SK-N-SH (cell line): ENCODE measurements at regions not wholly inside any gene's neighbourhood (a gene's known extent, or its start where the extent isn't known, plus 50 kb on each side); places are given as distances from the start of the nearest gene placed in this dataset.

ENCODE experiments used
- CTCF ChIA-PET: fragments of 300-600, 350-600 bp; formaldehyde crosslinking; extraction: SDS; loops from one replicate; lab custom pipeline; 2021; lab: Yijun Ruan, JAX
- POLR2A ChIA-PET: fragments of 350-600 bp; sonication (Branson Sonifier 250); formaldehyde crosslinking; extraction: SDS; loops from one replicate; lab custom pipeline; 2020; ENCODE audit warnings: antibody characterized with exemption, inconsistent platforms; lab: Yijun Ruan, JAX
- DNase-seq: peaks from one replicate; pipeline ENCODE4 v3.0.0; 2012
- H2AFZ ChIP-seq: fragments of 200-600 bp; sonication (generic); 2 replicates; pipeline ENCODE4 v1.8.1; 2016; ENCODE audit warnings: antibody characterized with exemption, mild to moderate bottlenecking, low read depth
- H3F3A ChIP-seq: fragments of 200-600 bp; sonication (generic); replicated peaks from 2 replicates; pipeline ENCODE3; 2016; ENCODE audit warnings: antibody characterized with exemption, mild to moderate bottlenecking; ENCODE audit not compliant: insufficient read depth
- H3K27ac ChIP-seq, 2 experiments: fragments of 200-500 bp in 1 of 2; fragments of 200-600 bp in 1 of 2; sonication (Bioruptor generic) in 1 of 2; sonication (generic), shearing (Covaris generic) in 1 of 2; 2 replicates each; pipeline versions ENCODE4 v1.5.1 to v1.6.1; 2014 to 2016; ENCODE audit warnings: low read depth in 2 of 2, inconsistent platforms in 1 of 2, low read length in 1 of 2, mild to moderate bottlenecking in 1 of 2, mixed read lengths in 1 of 2
- H3K27me3 ChIP-seq: fragments of 200-600 bp; sonication (generic), shearing (Covaris generic); 2 replicates; pipeline ENCODE4 v1.6.1; 2016; ENCODE audit warnings: mixed run types; ENCODE audit not compliant: insufficient read depth
- H3K36me3 ChIP-seq, 2 experiments: fragments of 200-500 bp in 1 of 2; fragments of 200-600 bp in 1 of 2; sonication (Bioruptor generic) in 1 of 2; sonication (generic) in 1 of 2; replicated peaks in 1 of 2; 2 replicates each; pipeline versions ENCODE3 to v1.5.1; 2014 to 2016; ENCODE audit warnings: low read length in 1 of 2, mild to moderate bottlenecking in 1 of 2; ENCODE audit not compliant: insufficient read depth in 2 of 2, control insufficient read depth in 1 of 2
- H3K4me1 ChIP-seq, 2 experiments: fragments of 200-500 bp in 1 of 2; fragments of 200-600 bp in 1 of 2; sonication (Bioruptor generic) in 1 of 2; sonication (generic), shearing (Covaris generic) in 1 of 2; 2 replicates each; pipeline versions ENCODE4 v1.5.1 to v1.6.1; 2014 to 2016; ENCODE audit warnings: low read depth in 1 of 2, low read length in 1 of 2, mixed run types in 1 of 2; ENCODE audit not compliant: insufficient read depth in 2 of 2, control insufficient read depth in 1 of 2
- H3K4me2 ChIP-seq: fragments of 200-600 bp; sonication (generic), shearing (Covaris generic); 2 replicates; pipeline ENCODE4 v1.6.1; 2017; ENCODE audit warnings: mixed run types
- H3K4me3 ChIP-seq, 2 experiments: fragments of 200-500 bp in 1 of 2; fragments of 200-600 bp in 1 of 2; sonication (Bioruptor generic) in 1 of 2; sonication (generic), shearing (Covaris generic) in 1 of 2; 2 replicates each; pipeline versions ENCODE4 v1.5.1 to v1.8.1; 2014 to 2016; ENCODE audit warnings: low read depth in 2 of 2, inconsistent platforms in 1 of 2, low read length in 1 of 2, mild to moderate bottlenecking in 1 of 2, mixed read lengths in 1 of 2, moderate library complexity in 1 of 2
- H3K79me2 ChIP-seq: fragments of 200-600 bp; sonication (generic); 2 replicates; pipeline ENCODE4 v1.8.1; 2017; ENCODE audit warnings: mild to moderate bottlenecking; ENCODE audit not compliant: insufficient read depth
- H3K9ac ChIP-seq: fragments of 200-600 bp; sonication (generic); 2 replicates; pipeline ENCODE4 v1.6.1; 2017; ENCODE audit warnings: mixed run types
- H3K9me2 ChIP-seq: fragments of 200-600 bp; sonication (generic); 2 replicates; pipeline ENCODE4 v1.6.1; 2017; ENCODE audit warnings: mixed run types
- H3K9me3 ChIP-seq: fragments of 200-600 bp; sonication (generic); 2 replicates; pipeline ENCODE4 v1.6.1; 2017; ENCODE audit warnings: mixed run types, mild to moderate bottlenecking, moderate library complexity
- H4K20me1 ChIP-seq: fragments of 200-600 bp; sonication (generic); 2 replicates; pipeline ENCODE4 v1.6.1; 2017; ENCODE audit warnings: mild to moderate bottlenecking, mixed run types; ENCODE audit not compliant: insufficient read depth
- CHD2 ChIP-seq: fragments of 150-350 bp; IDR thresholded peaks from 2 replicates; pipeline ENCODE4 v1.6.1; 2018; ENCODE audit warnings: low read length; ENCODE audit not compliant: partially characterized antibody
- ELF1 ChIP-seq: IDR thresholded peaks from 2 replicates; pipeline ENCODE4 v1.4.0; 2012
- FOXJ3 ChIP-seq: sonication (generic); formaldehyde crosslinking; IDR thresholded peaks from 2 replicates; pipeline ENCODE4 v1.5.1; 2020; ENCODE audit warnings: mild to moderate bottlenecking, missing genetic modification reagents
- IRF3 ChIP-seq: fragments of 150-350 bp; IDR thresholded peaks from 2 replicates; pipeline ENCODE4 v1.6.1; 2016; ENCODE audit warnings: mild to moderate bottlenecking, low read depth, low read length
- JUND ChIP-seq: IDR thresholded peaks from 2 replicates; pipeline ENCODE4 v1.4.0; 2012
- MAX ChIP-seq: IDR thresholded peaks from 2 replicates; pipeline ENCODE4 v1.4.0; 2012; ENCODE audit warnings: low read depth
- MEF2A ChIP-seq: IDR thresholded peaks from 2 replicates; pipeline ENCODE4 v1.4.0; 2012; ENCODE audit warnings: low read depth, borderline replicate concordance
- NFIC ChIP-seq: IDR thresholded peaks from 2 replicates; pipeline ENCODE4 v1.4.0; 2012; ENCODE audit warnings: borderline replicate concordance
- NRF1 ChIP-seq: IDR thresholded peaks from 2 replicates; pipeline ENCODE4 v1.6.1; 2012; ENCODE audit warnings: low read depth, mild to moderate bottlenecking, low read length
- PBX3 ChIP-seq: IDR thresholded peaks from 2 replicates; pipeline ENCODE4; 2012
- RAD21 ChIP-seq: IDR thresholded peaks from 2 replicates; pipeline ENCODE4 v1.6.1; 2012; ENCODE audit warnings: mild to moderate bottlenecking, low read length
- REST ChIP-seq: IDR thresholded peaks from 2 replicates; pipeline ENCODE4 v1.6.1; 2012; ENCODE audit warnings: mild to moderate bottlenecking, low read depth, low read length, moderate library complexity
- RXRA ChIP-seq: IDR thresholded peaks from 2 replicates; pipeline ENCODE4 v1.4.0; 2012; ENCODE audit warnings: low read depth, mild to moderate bottlenecking, borderline replicate concordance
- TAF1 ChIP-seq: IDR thresholded peaks from 2 replicates; pipeline ENCODE4 v1.6.1; 2012; ENCODE audit warnings: low read depth, mild to moderate bottlenecking, low read length, moderate library complexity, borderline replicate concordance
- TCF12 ChIP-seq: IDR thresholded peaks from 2 replicates; pipeline ENCODE4 v1.4.0; 2012
- USF1 ChIP-seq: IDR thresholded peaks from 2 replicates; pipeline ENCODE4 v1.4.0; 2012; ENCODE audit warnings: low read depth, borderline replicate concordance
- USF2 ChIP-seq: fragments of 150-350 bp; IDR thresholded peaks from 2 replicates; pipeline ENCODE4 v1.6.1; 2017; ENCODE audit warnings: antibody characterized with exemption, low read length, low read depth, borderline replicate concordance
- YY1 ChIP-seq: IDR thresholded peaks from 2 replicates; pipeline ENCODE4 v1.4.0; 2012; ENCODE audit warnings: low read depth, mild to moderate bottlenecking
- WGBS: methylation state at CpG from one replicate; pipeline ENCODE4 v1.1.6; 2017; ENCODE audit warnings: low lambda C conversion rate; 5-methylcytosine and 5-hydroxymethylcytosine counted together

- H3K27ac ChIP-seq: no peak overlapping the region
- no peaks in the 10 kb centered on the region for H3K9me3 ChIP-seq
- no peak for TF ChIP-seq CHD2
- TF ChIP-seq NRF1: no peak
- TF ChIP-seq TCF12: no peak
- TF ChIP-seq REST: no peak
- TF ChIP-seq PBX3: no peak
- TF ChIP-seq YY1: no peak
- no peak for TF ChIP-seq RAD21
- no peak for TF ChIP-seq MAX
- no peak for TF ChIP-seq ELF1
- no peak for TF ChIP-seq RXRA
- no peak for TF ChIP-seq USF2
- TF ChIP-seq JUND: no peak
- no peak for TF ChIP-seq IRF3
- no peak for TF ChIP-seq MEF2A
- TF ChIP-seq FOXJ3 (CRISPR knock-in tag): no peak
- no peak for TF ChIP-seq USF1
- TF ChIP-seq TAF1: no peak
- TF ChIP-seq NFIC: no peak
- H3K27me3 ChIP-seq: no peaks in the 10 kb centered on the region
- H3K79me2 ChIP-seq: no peaks in the 10 kb centered on the region
- no peak overlapping the region for H2AFZ ChIP-seq
- H3K4me2 ChIP-seq: no peak overlapping the region
- POLR2A ChIA-PET: no interaction called here
- WGBS: 64% methylated on average over 20 of the region's 20 CpGs
- CTCF ChIA-PET: interaction anchor here (1.1 to 2.2 kb wide), 2 partner anchors 63 to 106 kb away, joined by 3 to 4 read pairs; no protein-coding TSS in a partner anchor
- H3K36me3 ChIP-seq: no peaks in the 10 kb centered on the region
- H3K4me3 ChIP-seq: no peak overlapping the region
- no peaks in the 10 kb centered on the region for H3F3A ChIP-seq
- peaks cover 0 to 25% of the 10 kb centered on the region in 2 experiments; a peak in 2 of 4 replicates for H3K4me1 ChIP-seq
- no peaks in the 10 kb centered on the region for H4K20me1 ChIP-seq
- no peak for DNase-seq
- no peaks in the 10 kb centered on the region for H3K9me2 ChIP-seq
- H3K9ac ChIP-seq: no peak overlapping the region
These were observed 184.4 kb downstream of the TSHZ3 start for GRCh38 chr19:31164791-31165251.
